ENCODE measurements at regions not wholly inside any gene's neighbourhood (a gene's known extent, or its start where the extent isn't known, plus 50 kb on each side); places are given as distances from the start of the nearest gene placed in this dataset.

DNA sequence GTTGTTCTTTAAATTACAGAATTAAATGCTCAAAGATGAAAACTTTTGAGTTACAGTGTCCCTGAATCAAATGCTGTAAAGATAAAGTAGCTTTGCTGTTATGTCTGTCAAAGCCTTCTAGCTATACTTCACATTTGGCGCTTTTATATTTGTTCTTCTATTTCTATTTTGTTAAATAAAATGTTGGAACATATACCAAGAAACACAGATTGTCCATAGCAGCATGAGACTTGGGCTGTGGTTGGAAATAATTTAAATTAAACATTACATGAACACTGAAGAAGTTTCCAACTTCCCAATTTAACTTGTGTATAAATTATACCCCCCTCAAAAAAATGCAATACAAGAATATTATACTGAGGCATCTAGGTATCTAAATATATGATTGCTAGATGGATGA is 249.8 kb downstream of the NR2F1-AS1 start:
- DNase-seq (ENCODE audit: low spot score) (no peak), ATAC-seq (ENCODE audit: low FRiP score) (no peak)
- TF ChIP-seq, protein P1, sequence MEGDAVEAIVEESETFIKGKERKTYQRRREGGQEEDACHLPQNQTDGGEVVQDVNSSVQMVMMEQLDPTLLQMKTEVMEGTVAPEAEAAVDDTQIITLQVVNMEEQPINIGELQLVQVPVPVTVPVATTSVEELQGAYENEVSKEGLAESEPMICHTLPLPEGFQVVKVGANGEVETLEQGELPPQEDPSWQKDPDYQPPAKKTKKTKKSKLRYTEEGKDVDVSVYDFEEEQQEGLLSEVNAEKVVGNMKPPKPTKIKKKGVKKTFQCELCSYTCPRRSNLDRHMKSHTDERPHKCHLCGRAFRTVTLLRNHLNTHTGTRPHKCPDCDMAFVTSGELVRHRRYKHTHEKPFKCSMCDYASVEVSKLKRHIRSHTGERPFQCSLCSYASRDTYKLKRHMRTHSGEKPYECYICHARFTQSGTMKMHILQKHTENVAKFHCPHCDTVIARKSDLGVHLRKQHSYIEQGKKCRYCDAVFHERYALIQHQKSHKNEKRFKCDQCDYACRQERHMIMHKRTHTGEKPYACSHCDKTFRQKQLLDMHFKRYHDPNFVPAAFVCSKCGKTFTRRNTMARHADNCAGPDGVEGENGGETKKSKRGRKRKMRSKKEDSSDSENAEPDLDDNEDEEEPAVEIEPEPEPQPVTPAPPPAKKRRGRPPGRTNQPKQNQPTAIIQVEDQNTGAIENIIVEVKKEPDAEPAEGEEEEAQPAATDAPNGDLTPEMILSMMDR (IDR thresholded peaks at IDR 0.05): no peak

DNA sequence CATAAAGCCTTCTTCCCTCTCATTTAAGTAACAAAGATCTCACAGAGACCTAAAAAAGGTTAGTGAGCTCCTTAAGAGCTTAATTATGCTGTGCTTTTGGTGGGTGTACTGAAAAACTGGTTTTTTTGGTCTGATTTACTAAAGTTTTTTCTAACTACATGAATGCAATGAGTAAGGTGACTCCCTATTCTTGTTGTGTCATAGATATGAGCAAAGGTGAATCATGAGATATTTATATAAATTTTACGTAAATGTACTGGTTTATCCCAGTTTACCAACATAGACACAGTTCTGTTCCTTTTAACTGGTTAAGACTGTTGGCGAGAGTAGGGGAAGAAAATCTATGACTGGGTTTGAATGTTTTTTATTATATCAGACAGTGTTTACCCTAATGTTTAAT is 250.5 kb downstream of the NR2F1-AS1 start:
- ATAC-seq (ENCODE audit: low FRiP score) (no peak), DNase-seq (ENCODE audit: low spot score) (no peak)
- TF ChIP-seq, protein P1 (IDR thresholded peaks at IDR 0.05): no peak

DNA sequence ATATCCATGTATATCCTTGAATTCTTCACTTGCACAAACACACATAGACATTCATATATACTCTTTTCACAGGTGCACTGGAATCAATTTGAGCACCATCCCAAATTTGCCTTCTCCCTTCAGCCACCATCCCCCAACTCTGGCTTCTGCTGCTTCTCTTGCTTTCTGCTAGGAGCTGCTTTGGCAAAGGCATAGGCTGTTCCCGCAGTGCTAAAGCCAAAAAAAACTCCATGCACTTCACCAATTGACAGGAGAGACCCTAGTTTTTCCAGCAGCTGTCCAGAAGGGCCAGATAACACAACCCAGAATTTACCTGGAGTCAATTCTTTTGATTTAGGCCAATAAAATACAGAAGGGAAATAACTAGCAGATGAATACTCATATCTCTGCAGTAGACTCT is 251.3 kb downstream of the NR2F1-AS1 start:
- DNase-seq (ENCODE audit: low spot score): no peak
- no peak for ATAC-seq (ENCODE audit: low FRiP score)
- TF ChIP-seq, protein P1 (IDR thresholded peaks at IDR 0.05): no peak

DNA sequence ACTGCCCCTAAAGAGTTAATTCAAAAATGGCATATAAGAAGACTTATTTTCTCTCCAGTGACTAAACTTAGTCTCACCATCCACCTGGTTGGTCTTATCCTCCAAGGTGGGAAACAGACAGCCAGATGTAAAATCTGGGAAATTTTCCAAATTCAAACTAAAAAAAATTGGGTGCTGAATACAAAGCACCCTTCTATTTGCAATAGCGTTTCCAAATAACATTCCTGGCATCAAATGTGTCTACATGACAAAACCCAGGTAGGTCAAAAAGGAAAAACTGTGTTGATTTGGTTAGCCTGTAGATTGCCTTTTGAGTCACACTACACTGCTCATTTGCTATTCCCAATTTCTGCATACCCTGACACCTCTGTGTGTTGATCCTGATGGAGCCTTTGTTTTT is 252.2 kb downstream of the NR2F1-AS1 start:
- ATAC-seq (ENCODE audit: low FRiP score) (no peak), DNase-seq (ENCODE audit: low spot score) (no peak)
- TF ChIP-seq, protein P1 (IDR thresholded peaks at IDR 0.05): no peak

DNA sequence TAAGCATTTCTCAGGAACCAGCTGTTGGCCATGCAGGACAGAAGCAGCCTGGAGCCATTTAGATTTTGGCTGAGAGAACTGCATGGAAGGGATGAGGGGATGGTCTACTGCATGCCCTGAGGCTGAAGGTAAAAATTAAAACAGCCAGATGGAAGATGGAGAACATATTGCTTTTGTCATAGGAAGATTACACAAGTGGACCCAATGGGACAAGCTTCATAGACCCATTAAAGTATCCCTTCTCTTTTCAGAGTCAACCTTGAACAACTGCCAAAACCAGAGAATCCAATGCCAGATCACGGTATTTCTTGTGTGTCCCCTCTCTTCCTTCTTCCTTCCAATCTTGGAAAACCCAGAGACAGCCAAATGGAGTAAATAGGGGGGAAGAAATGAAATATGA is 253.4 kb downstream of the NR2F1-AS1 start:
- TF ChIP-seq, protein P1 (IDR thresholded peaks at IDR 0.05): no peak
- DNase-seq (ENCODE audit: low spot score): no peak
- no peak for ATAC-seq (ENCODE audit: low FRiP score)

DNA sequence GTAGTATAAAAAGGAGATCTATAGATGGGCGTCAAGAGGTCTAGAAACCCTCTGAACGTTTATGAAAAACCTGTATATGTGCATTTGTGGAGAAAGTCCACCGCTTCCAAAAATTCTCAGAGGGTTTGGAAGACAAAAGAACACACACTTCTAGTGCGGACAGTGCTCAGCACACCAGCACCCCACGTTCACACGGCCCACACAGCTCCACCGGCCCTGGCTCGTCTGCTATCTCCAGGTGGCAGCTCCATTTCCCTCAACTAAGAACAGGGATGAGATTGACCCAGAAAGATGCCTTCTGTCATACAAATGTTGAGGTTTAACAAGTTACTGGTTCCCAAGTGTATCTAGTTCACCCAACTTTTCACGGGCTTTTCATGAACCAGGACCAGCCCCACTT is 255.1 kb downstream of the NR2F1-AS1 start:
- DNase-seq (ENCODE audit: low spot score): no peak
- TF ChIP-seq, protein P1 (IDR thresholded peaks at IDR 0.05): no peak
- no peak for ATAC-seq (ENCODE audit: low FRiP score)

DNA sequence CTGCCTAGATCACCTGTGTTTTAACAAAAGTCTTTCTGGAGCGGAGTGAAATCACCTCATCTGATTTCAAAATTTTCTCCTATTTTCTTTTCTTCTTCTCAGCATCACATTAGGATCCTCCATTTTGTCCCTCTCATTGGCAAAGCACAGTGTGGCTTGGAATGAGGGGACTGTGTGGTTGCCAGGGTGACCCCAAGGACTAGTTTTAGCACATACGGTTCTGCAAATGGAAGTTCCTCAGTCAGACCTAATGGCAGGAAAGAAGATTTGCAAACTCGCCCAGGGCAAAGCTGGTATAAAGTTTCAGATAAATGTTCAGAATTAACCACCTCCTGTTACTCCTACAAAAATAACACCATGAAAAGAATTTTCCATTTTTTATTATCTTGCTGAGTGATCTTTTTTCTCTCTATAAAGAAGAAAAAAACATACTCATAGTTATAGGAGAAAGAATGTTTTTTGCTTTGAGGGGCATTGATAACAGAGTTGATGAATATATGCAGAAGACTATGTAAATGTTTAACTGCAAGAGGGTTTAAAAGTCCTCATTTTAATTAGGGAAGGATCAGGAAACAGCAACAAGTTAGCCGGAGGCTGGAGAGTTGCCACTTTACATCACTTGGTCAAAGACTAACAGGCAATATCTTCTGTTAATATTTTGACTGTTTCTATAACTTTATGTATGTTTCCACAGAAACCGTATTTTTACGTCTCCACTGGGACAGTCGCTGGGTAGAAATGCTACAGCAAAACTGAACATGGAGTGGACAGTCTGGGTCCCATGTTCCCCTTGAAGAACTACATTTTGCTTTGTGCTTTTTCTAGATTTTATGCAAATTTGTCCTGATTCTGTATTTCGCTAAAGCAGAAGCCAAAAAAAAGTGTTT is 257.8 kb downstream of the NR2F1-AS1 start:
- ATAC-seq (ENCODE audit: low FRiP score): no peak
- no peak for DNase-seq (ENCODE audit: low spot score)
- TF ChIP-seq, protein P1 (IDR thresholded peaks at IDR 0.05): no peak
